Testis (tissue), 2 donors: ENCODE measurements at regions not wholly inside any gene's neighbourhood (a gene's known extent, or its start where the extent isn't known, plus 50 kb on each side); places are given as distances from the start of the nearest gene placed in this dataset.

Source experiments
- POLR2A ChIP-seq: fragments of 450-650 bp; IDR thresholded peaks from one replicate; pipeline ENCODE4 v1.6.1; 2017; ENCODE audit warnings: antibody characterized with exemption, mild to moderate bottlenecking, moderate library complexity
- TF ChIP-seq, protein P1 (sequence below), 3 experiments: fragments of 450-650 bp in 2 of 3; fragments of 200-600 bp in 1 of 3; sonication (generic) in 1 of 3; IDR thresholded peaks; one replicate each; pipeline ENCODE4 v1.5.1; 2016 to 2019; ENCODE audit warnings: antibody characterized with exemption in 3 of 3, mild to moderate bottlenecking in 2 of 3, moderate library complexity in 1 of 3

DNA sequence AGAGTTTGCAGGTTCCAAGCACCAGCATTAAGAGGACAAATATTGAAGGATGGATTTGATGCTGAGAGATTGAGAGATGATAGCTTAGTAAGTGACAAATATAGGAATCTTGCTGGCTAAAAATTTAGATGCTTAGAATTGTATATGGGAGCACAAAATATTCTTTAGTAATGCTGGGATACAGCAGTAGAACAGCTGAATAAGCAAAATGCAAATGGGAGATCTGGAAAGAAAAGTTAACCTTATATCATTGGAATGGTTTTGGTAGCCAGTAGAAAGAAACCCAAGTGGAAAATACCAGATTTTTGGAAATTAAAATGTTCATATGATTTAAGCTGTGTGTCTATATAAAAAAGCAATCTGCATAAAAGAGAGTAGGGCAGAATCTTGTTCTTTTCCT, 308.6 kb upstream of the CPEB2 start:
- TF ChIP-seq, protein P1, sequence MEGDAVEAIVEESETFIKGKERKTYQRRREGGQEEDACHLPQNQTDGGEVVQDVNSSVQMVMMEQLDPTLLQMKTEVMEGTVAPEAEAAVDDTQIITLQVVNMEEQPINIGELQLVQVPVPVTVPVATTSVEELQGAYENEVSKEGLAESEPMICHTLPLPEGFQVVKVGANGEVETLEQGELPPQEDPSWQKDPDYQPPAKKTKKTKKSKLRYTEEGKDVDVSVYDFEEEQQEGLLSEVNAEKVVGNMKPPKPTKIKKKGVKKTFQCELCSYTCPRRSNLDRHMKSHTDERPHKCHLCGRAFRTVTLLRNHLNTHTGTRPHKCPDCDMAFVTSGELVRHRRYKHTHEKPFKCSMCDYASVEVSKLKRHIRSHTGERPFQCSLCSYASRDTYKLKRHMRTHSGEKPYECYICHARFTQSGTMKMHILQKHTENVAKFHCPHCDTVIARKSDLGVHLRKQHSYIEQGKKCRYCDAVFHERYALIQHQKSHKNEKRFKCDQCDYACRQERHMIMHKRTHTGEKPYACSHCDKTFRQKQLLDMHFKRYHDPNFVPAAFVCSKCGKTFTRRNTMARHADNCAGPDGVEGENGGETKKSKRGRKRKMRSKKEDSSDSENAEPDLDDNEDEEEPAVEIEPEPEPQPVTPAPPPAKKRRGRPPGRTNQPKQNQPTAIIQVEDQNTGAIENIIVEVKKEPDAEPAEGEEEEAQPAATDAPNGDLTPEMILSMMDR (IDR thresholded peaks at IDR 0.05), result no peak
- TF ChIP-seq POLR2A, result no peak
